Effector memory CD8-positive, alpha-beta T cell (primary cell): ENCODE measurements at regions not wholly inside any gene's neighbourhood (a gene's known extent, or its start where the extent isn't known, plus 50 kb on each side); places are given as distances from the start of the nearest gene placed in this dataset.

Experiments used
- ATAC-seq: fragments of 150-1000 bp; cut with Tn5 transposase; replicated peaks from 2 replicates; pipeline ENCODE4 v1.10.0; 2021; ENCODE audit warnings: mild to moderate bottlenecking, moderate library complexity
- DNase-seq, 3 experiments: peaks; one replicate each; pipeline ENCODE4 v3.0.0; 2021
- H3K27ac Mint-ChIP-seq, 2 donors: one replicate each; pipeline ENCODE4 v1.8.0; 2022; ENCODE audit warnings: mild to moderate bottlenecking in 2 of 2, mixed read lengths in 2 of 2, moderate library complexity in 2 of 2
- H3K27me3 Mint-ChIP-seq, 2 donors: one replicate each; pipeline ENCODE4 v1.8.0; 2022; ENCODE audit warnings: mixed read lengths in 2 of 2
- H3K36me3 Mint-ChIP-seq: one replicate; pipeline ENCODE4 v1.8.0; 2022; ENCODE audit warnings: mild to moderate bottlenecking, moderate library complexity, mixed read lengths; ENCODE audit not compliant: insufficient read depth
- H3K4me1 Mint-ChIP-seq, 2 donors: one replicate each; pipeline ENCODE4 v1.8.0; 2022; ENCODE audit warnings: low read depth in 2 of 2, mixed read lengths in 2 of 2
- H3K4me3 Mint-ChIP-seq, 2 donors: one replicate each; pipeline ENCODE4 v1.8.0; 2022; ENCODE audit warnings: mild to moderate bottlenecking in 2 of 2, mixed read lengths in 2 of 2, moderate library complexity in 2 of 2
- H3K9me3 Mint-ChIP-seq, 2 donors: one replicate each; pipeline ENCODE4 v1.8.0; 2022; ENCODE audit warnings: mixed read lengths in 2 of 2

GRCh38 chr7:12456506-12456905 lies 52.8 kb upstream of the VWDE start:
- no peaks in the 10 kb centered on the region for H3K4me1 Mint-ChIP-seq
- DNase-seq (no peak), ATAC-seq (no peak)

DNA sequence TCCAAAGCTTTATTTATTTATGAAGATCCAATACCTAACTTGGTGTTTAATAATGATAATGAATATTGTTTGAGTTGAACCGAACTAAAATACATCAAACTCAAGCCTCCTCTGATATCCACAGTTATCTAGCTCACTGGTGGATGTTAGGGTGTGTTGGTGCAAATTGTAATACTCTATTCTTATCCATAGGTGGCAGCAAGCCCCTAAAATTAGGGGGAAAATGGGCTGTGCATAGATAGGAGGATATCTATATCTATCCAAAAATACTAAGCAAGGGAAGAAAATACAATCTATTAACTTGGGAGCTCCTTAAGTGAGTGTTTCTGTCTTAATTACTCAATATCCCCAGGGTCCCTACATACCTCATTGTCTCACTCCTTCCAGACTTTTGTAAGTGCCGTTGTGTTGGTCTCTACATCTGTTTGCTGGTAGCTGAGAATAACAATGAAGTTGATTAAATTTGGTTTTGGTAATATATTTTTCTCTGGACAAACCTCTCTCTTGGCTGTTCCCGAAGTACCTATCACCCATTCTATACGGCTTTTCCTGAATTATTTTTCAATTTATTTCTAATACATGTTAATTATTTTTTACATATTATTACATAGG lies 55.0 kb upstream of the VWDE start:
- no peaks in the 10 kb centered on the region for H3K9me3 Mint-ChIP-seq
- DNase-seq (no peak), ATAC-seq (peak; percentile 68)
- H3K4me1 Mint-ChIP-seq, result no peaks in the 10 kb centered on the region
- peaks cover 0 to 22% of the 10 kb centered on the region in 2 donors for H3K27me3 Mint-ChIP-seq
- H3K4me3 Mint-ChIP-seq, result no peak overlapping the region
- no peaks in the 10 kb centered on the region for H3K36me3 Mint-ChIP-seq
- no peak overlapping the region for H3K27ac Mint-ChIP-seq

More at GRCh38 chr7:12456506-12456905, 52.8 kb upstream of the VWDE start:
- Mint-ChIP-seq H3K27me3 (peaks cover 0 to 22% of the 10 kb centered on the region in 2 donors), H3K9me3 (no peaks in the 10 kb centered on the region), H3K4me3 (no peak overlapping the region), H3K36me3 (no peaks in the 10 kb centered on the region), H3K27ac (no peak overlapping the region)

GRCh38 chr7:12467837-12468236 lies 64.2 kb upstream of the VWDE start:
- Mint-ChIP-seq H3K9me3 (no peaks in the 10 kb centered on the region), H3K27me3 (no peaks in the 10 kb centered on the region), H3K4me1 (no peaks in the 10 kb centered on the region), H3K4me3 (no peak overlapping the region), H3K36me3 (no peaks in the 10 kb centered on the region), H3K27ac (no peak overlapping the region)
- DNase-seq, result no peak
- no peak for ATAC-seq

GRCh38 chr7:12469568-12469967 lies 65.9 kb upstream of the VWDE start:
- Mint-ChIP-seq H3K27me3 (no peaks in the 10 kb centered on the region), H3K9me3 (no peaks in the 10 kb centered on the region), H3K36me3 (no peaks in the 10 kb centered on the region), H3K4me3 (no peak overlapping the region), H3K4me1 (no peaks in the 10 kb centered on the region), H3K27ac (no peak overlapping the region)
- DNase-seq, result no peak
- ATAC-seq, result no peak

DNA sequence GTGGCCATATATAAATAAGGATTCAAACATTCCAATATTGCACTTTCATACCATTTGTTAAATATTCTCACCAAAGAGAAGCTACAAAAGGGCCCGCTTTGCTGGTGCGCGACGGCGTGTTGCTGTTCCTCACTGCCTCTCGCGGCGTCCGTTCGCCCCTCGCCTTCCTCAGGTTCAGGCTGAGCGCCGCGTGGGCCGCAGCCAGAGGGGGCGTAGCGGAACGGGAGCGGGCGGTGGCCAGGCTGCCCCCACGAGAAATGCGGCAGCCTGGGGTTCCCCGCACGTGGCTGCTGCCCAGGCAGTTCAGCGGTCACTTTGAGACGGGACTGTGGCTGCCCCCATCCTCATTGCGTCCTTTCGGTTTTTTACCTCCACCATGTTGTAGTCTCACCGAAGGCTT lies 67.3 kb upstream of the VWDE start:
- Mint-ChIP-seq H3K4me1 (no peaks in the 10 kb centered on the region), H3K9me3 (no peaks in the 10 kb centered on the region), H3K36me3 (no peaks in the 10 kb centered on the region), H3K27me3 (no peaks in the 10 kb centered on the region), H3K27ac (no peak overlapping the region), H3K4me3 (no peak overlapping the region)
- ATAC-seq, result no peak
- DNase-seq, result no peak

- H3K27me3 Mint-ChIP-seq, result no peaks in the 10 kb centered on the region
- H3K36me3 Mint-ChIP-seq, result no peaks in the 10 kb centered on the region
- DNase-seq, result no peak
- no peak for ATAC-seq
- no peak overlapping the region for H3K4me3 Mint-ChIP-seq
- no peaks in the 10 kb centered on the region for H3K4me1 Mint-ChIP-seq
- H3K9me3 Mint-ChIP-seq, result no peaks in the 10 kb centered on the region
- H3K27ac Mint-ChIP-seq, result no peak overlapping the region
These were observed 70.4 kb upstream of the VWDE start for GRCh38 chr7:12474035-12474434.

- DNase-seq, result no peak
- no peak overlapping the region for H3K4me3 Mint-ChIP-seq
- ATAC-seq, result no peak
- no peaks in the 10 kb centered on the region for H3K36me3 Mint-ChIP-seq
- H3K9me3 Mint-ChIP-seq, result no peaks in the 10 kb centered on the region
- H3K4me1 Mint-ChIP-seq, result no peaks in the 10 kb centered on the region
- no peak overlapping the region for H3K27ac Mint-ChIP-seq
- peaks cover 0 to 7% of the 10 kb centered on the region in 2 donors for H3K27me3 Mint-ChIP-seq
These were observed 71.8 kb upstream of the VWDE start for GRCh38 chr7:12475362-12476063.

DNA sequence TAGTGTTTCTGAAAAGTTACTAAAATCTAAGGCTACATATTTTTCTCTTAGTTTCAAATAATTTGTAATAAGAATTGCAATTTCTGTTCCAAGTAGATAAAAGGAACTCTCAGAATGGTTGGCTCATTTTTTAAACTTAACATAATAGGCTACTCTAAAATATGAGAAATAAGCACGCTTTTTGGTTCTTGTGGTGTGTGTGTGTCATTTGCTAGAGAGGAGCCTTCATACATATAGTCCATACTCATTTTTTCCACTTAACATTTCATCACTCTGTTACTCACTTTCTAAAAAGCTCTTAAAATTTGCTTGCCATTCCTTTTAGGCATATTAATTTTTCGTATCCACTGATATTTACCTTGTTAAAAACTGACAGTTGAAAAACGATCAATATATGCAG lies 74.0 kb upstream of the VWDE start:
- DNase-seq (no peak), ATAC-seq (no peak)
- H3K27me3 Mint-ChIP-seq, result peaks cover 0 to 7% of the 10 kb centered on the region in 2 donors
- no peaks in the 10 kb centered on the region for H3K36me3 Mint-ChIP-seq
- peaks cover 0 to 6% of the 10 kb centered on the region in 2 donors for H3K4me1 Mint-ChIP-seq
- H3K9me3 Mint-ChIP-seq, result no peaks in the 10 kb centered on the region
- H3K27ac Mint-ChIP-seq, result no peak overlapping the region
- no peak overlapping the region for H3K4me3 Mint-ChIP-seq

- DNase-seq (no peak), ATAC-seq (no peak)
- H3K27me3 Mint-ChIP-seq, result peaks cover 0 to 7% of the 10 kb centered on the region in 2 donors
- peaks cover 0 to 6% of the 10 kb centered on the region in 2 donors for H3K4me1 Mint-ChIP-seq
- H3K27ac Mint-ChIP-seq, result peak overlapping the region in 1 of 2 donors; percentile 6
- no peaks in the 10 kb centered on the region for H3K36me3 Mint-ChIP-seq
- H3K9me3 Mint-ChIP-seq, result no peaks in the 10 kb centered on the region
- H3K4me3 Mint-ChIP-seq, result peak overlapping the region; percentile 1 to 2
These were observed 78.1 kb upstream of the VWDE start for GRCh38 chr7:12481722-12482121.

GRCh38 chr7:12485845-12486244 lies 82.2 kb upstream of the VWDE start:
- DNase-seq (no peak), ATAC-seq (no peak)
- Mint-ChIP-seq H3K36me3 (no peaks in the 10 kb centered on the region), H3K27ac (no peak overlapping the region), H3K27me3 (peaks cover under 1 to 6% of the 10 kb centered on the region in 2 donors), H3K4me1 (peaks cover 2 to 6% of the 10 kb centered on the region in 2 donors), H3K4me3 (no peak overlapping the region), H3K9me3 (no peaks in the 10 kb centered on the region)

GRCh38 chr7:12488341-12488740 lies 82.2 kb upstream of the SCIN start:
- Mint-ChIP-seq H3K4me3 (no peak overlapping the region), H3K27ac (no peak overlapping the region), H3K4me1 (peaks cover 0 to 2% of the 10 kb centered on the region in 2 donors), H3K9me3 (no peaks in the 10 kb centered on the region), H3K27me3 (peaks cover 6 to 8% of the 10 kb centered on the region in 2 donors), H3K36me3 (no peaks in the 10 kb centered on the region)
- ATAC-seq (no peak), DNase-seq (no peak)

DNA sequence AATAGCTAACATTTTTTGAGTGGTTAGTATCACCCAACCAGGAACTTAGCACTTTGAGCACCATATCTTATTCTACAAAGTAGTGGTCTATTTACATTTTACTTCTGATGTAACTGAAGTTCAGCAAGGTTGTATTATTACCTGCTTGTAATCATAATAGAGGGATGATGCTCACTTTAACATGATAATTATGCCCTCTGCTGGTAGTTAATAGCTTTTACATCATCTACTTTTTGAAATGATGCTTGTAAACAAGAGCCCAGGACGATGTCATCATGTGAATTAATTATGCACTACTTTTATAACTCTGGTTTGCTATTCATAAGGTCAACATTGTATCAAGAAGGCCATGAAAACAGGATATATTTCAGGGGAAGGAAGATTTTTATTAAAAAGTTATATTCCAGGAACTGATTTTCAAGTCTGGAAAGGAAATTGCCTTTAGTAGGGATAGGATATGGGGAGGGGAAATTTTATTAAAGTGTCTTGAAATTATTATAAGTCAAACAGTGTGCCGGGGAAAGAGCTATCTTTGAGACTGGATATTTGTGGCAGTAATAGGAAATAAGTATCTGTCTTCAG lies 80.3 kb upstream of the SCIN start:
- no peak overlapping the region for H3K27ac Mint-ChIP-seq
- no peak for DNase-seq
- H3K27me3 Mint-ChIP-seq, result peaks cover 9 to 13% of the 10 kb centered on the region in 2 donors
- no peaks in the 10 kb centered on the region for H3K36me3 Mint-ChIP-seq
- ATAC-seq, result peak; percentile 51
- peaks cover 0 to 2% of the 10 kb centered on the region in 2 donors for H3K4me1 Mint-ChIP-seq
- H3K4me3 Mint-ChIP-seq, result no peak overlapping the region
- H3K9me3 Mint-ChIP-seq, result no peaks in the 10 kb centered on the region

GRCh38 chr7:12490940-12491339 lies 79.6 kb upstream of the SCIN start:
- Mint-ChIP-seq H3K4me1 (peaks cover 0 to 2% of the 10 kb centered on the region in 2 donors), H3K27ac (no peak overlapping the region), H3K9me3 (no peaks in the 10 kb centered on the region), H3K27me3 (peaks cover 11 to 16% of the 10 kb centered on the region in 2 donors), H3K36me3 (no peaks in the 10 kb centered on the region), H3K4me3 (no peak overlapping the region)
- no peak for DNase-seq
- ATAC-seq, result no peak

- no peak overlapping the region for H3K4me3 Mint-ChIP-seq
- peaks cover 11 to 16% of the 10 kb centered on the region in 2 donors for H3K27me3 Mint-ChIP-seq
- peaks cover 0 to 2% of the 10 kb centered on the region in 2 donors for H3K4me1 Mint-ChIP-seq
- no peak for DNase-seq
- H3K9me3 Mint-ChIP-seq, result no peaks in the 10 kb centered on the region
- no peak overlapping the region for H3K27ac Mint-ChIP-seq
- ATAC-seq, result no peak
- H3K36me3 Mint-ChIP-seq, result no peaks in the 10 kb centered on the region
These were observed 79.0 kb upstream of the SCIN start for GRCh38 chr7:12491526-12491925.
